GM13977 (cell line): ENCODE measurements at regions not wholly inside any gene's neighbourhood (a gene's known extent, or its start where the extent isn't known, plus 50 kb on each side); places are given as distances from the start of the nearest gene placed in this dataset.

Source experiments
- DNase-seq: peaks from one replicate; pipeline ENCODE4 v3.0.0; 2012; ENCODE audit warnings: low spot score
- CTCF ChIP-seq: IDR thresholded peaks from 2 replicates; pipeline ENCODE4 v1.5.1; 2012; ENCODE audit warnings: mild to moderate bottlenecking, control low read depth; ENCODE audit not compliant: insufficient read depth; ENCODE audit errors: extremely low read depth, missing control alignments
- in situ Hi-C: fragments of 300-500 bp; cut with MboI; formaldehyde crosslinking; loops from one replicate; pipeline ENCODE4 v1.12.0; 2022; ENCODE audit warnings: low sequenced_read_pairs, low pct_unique_long_range_greater_than_20kb, mixed read lengths, inconsistent platforms; ENCODE audit not compliant: unreplicated experiment

- in situ Hi-C loops, result no loop called here
- no peak for DNase-seq
- no peak for TF ChIP-seq CTCF
Observed at GRCh38 chr2:205850132-205850531, 167.8 kb downstream of the NRP2 start.

GRCh38 chr2:205849136-205849535, 166.8 kb downstream of the NRP2 start:
- no peak for TF ChIP-seq CTCF
- no peak for DNase-seq
- in situ Hi-C loops, result no loop called here

GRCh38 chr2:205848601-205849000, 166.3 kb downstream of the NRP2 start:
- in situ Hi-C loops, result no loop called here
- DNase-seq, result no peak

More at GRCh38 chr2:205848601-205849000, 166.3 kb downstream of the NRP2 start:
- TF ChIP-seq CTCF, result no peak
